ENCODE measurements at regions not wholly inside any gene's neighbourhood (a gene's known extent, or its start where the extent isn't known, plus 50 kb on each side); places are given as distances from the start of the nearest gene placed in this dataset.

- no peaks in the 10 kb centered on the region for H3K36me3 ChIP-seq (ENCODE audit: insufficient read depth, low read length)
- WGBS, result 94% methylated on average over 1 of the region's 2 CpGs
These were observed 191.3 kb upstream of the PFKP start for GRCh38 chr10:2876032-2876431.

GRCh38 chr10:2874963-2875362 is 192.4 kb upstream of the PFKP start:
- H3K27me3 ChIP-seq (ENCODE audit: insufficient read depth, low read length), result no peaks in the 10 kb centered on the region
- no peak overlapping the region for H3K9ac ChIP-seq (ENCODE audit: low read depth, low read length)
- H3K4me1 ChIP-seq (ENCODE audit: insufficient read depth, low read length), result no peaks in the 10 kb centered on the region
- WGBS, result 83% methylated on average over 6 of the region's 6 CpGs
- no peak overlapping the region for H3K27ac ChIP-seq (ENCODE audit: low read depth, low read length)
- H3K36me3 ChIP-seq (ENCODE audit: insufficient read depth, low read length), result no peaks in the 10 kb centered on the region
- H3K4me3 ChIP-seq (ENCODE audit: low read length), result no peak overlapping the region
- H3K9me3 ChIP-seq (ENCODE audit: insufficient read depth, low read depth, low read length), result no peaks in the 10 kb centered on the region

More at GRCh38 chr10:2876032-2876431, 191.3 kb upstream of the PFKP start:
- Histone ChIP-seq H3K27ac (ENCODE audit: low read depth, low read length) (no peak overlapping the region), H3K27me3 (ENCODE audit: insufficient read depth, low read length) (no peaks in the 10 kb centered on the region), H3K9me3 (ENCODE audit: insufficient read depth, low read depth, low read length) (no peaks in the 10 kb centered on the region), H3K4me3 (ENCODE audit: low read length) (no peak overlapping the region), H3K9ac (ENCODE audit: low read depth, low read length) (no peak overlapping the region), H3K4me1 (ENCODE audit: insufficient read depth, low read length) (no peaks in the 10 kb centered on the region)

GRCh38 chr10:2873769-2874168 is 193.6 kb upstream of the PFKP start:
- H3K4me3 ChIP-seq (ENCODE audit: low read length), result no peak overlapping the region
- H3K9ac ChIP-seq (ENCODE audit: low read depth, low read length), result no peak overlapping the region
- H3K27ac ChIP-seq (ENCODE audit: low read depth, low read length), result no peak overlapping the region
- no peaks in the 10 kb centered on the region for H3K36me3 ChIP-seq (ENCODE audit: insufficient read depth, low read length)
- no peaks in the 10 kb centered on the region for H3K9me3 ChIP-seq (ENCODE audit: insufficient read depth, low read depth, low read length)
- H3K4me1 ChIP-seq (ENCODE audit: insufficient read depth, low read length), result no peaks in the 10 kb centered on the region
- H3K27me3 ChIP-seq (ENCODE audit: insufficient read depth, low read length), result no peaks in the 10 kb centered on the region
- 89% methylated on average over 2 of the region's 2 CpGs for WGBS

- H3K27me3 ChIP-seq (ENCODE audit: insufficient read depth, low read length), result no peaks in the 10 kb centered on the region
- H3K4me1 ChIP-seq (ENCODE audit: insufficient read depth, low read length), result peaks cover 4% of the 10 kb centered on the region
- H3K4me3 ChIP-seq (ENCODE audit: low read length), result no peak overlapping the region
- no peak overlapping the region for H3K27ac ChIP-seq (ENCODE audit: low read depth, low read length)
- 95% methylated on average over 2 of the region's 2 CpGs for WGBS
- no peaks in the 10 kb centered on the region for H3K36me3 ChIP-seq (ENCODE audit: insufficient read depth, low read length)
- H3K9me3 ChIP-seq (ENCODE audit: insufficient read depth, low read depth, low read length), result no peaks in the 10 kb centered on the region
- no peak overlapping the region for H3K9ac ChIP-seq (ENCODE audit: low read depth, low read length)
These were observed 195.6 kb upstream of the PFKP start for GRCh38 chr10:2871673-2872219.

GRCh38 chr10:2870654-2871053 is 196.7 kb upstream of the PFKP start:
- no peak overlapping the region for H3K9ac ChIP-seq (ENCODE audit: low read depth, low read length)
- no peak overlapping the region for H3K4me3 ChIP-seq (ENCODE audit: low read length)
- H3K9me3 ChIP-seq (ENCODE audit: insufficient read depth, low read depth, low read length), result no peaks in the 10 kb centered on the region
- H3K4me1 ChIP-seq (ENCODE audit: insufficient read depth, low read length), result peaks cover 4% of the 10 kb centered on the region
- H3K27ac ChIP-seq (ENCODE audit: low read depth, low read length), result no peak overlapping the region
- H3K27me3 ChIP-seq (ENCODE audit: insufficient read depth, low read length), result no peaks in the 10 kb centered on the region
- 96% methylated on average over 4 of the region's 4 CpGs for WGBS
- H3K36me3 ChIP-seq (ENCODE audit: insufficient read depth, low read length), result no peaks in the 10 kb centered on the region

- WGBS, result 94% methylated on average over 8 of the region's 8 CpGs
- no peaks in the 10 kb centered on the region for H3K27me3 ChIP-seq (ENCODE audit: insufficient read depth, low read length)
- H3K9ac ChIP-seq (ENCODE audit: low read depth, low read length), result no peak overlapping the region
- H3K4me3 ChIP-seq (ENCODE audit: low read length), result no peak overlapping the region
- peaks cover 4% of the 10 kb centered on the region for H3K4me1 ChIP-seq (ENCODE audit: insufficient read depth, low read length)
- no peaks in the 10 kb centered on the region for H3K36me3 ChIP-seq (ENCODE audit: insufficient read depth, low read length)
- no peak overlapping the region for H3K27ac ChIP-seq (ENCODE audit: low read depth, low read length)
- no peaks in the 10 kb centered on the region for H3K9me3 ChIP-seq (ENCODE audit: insufficient read depth, low read depth, low read length)
These were observed 199.5 kb upstream of the PFKP start for GRCh38 chr10:2867788-2868299.

GRCh38 chr10:2866569-2866968 is 200.8 kb upstream of the PFKP start:
- H3K4me3 ChIP-seq (ENCODE audit: low read length), result no peak overlapping the region
- no peaks in the 10 kb centered on the region for H3K27me3 ChIP-seq (ENCODE audit: insufficient read depth, low read length)
- H3K9ac ChIP-seq (ENCODE audit: low read depth, low read length), result no peak overlapping the region
- H3K9me3 ChIP-seq (ENCODE audit: insufficient read depth, low read depth, low read length), result no peaks in the 10 kb centered on the region
- H3K27ac ChIP-seq (ENCODE audit: low read depth, low read length), result peak overlapping the region; percentile 58; the same call in 1 of the 2 replicates
- H3K36me3 ChIP-seq (ENCODE audit: insufficient read depth, low read length), result no peaks in the 10 kb centered on the region
- peaks cover 4% of the 10 kb centered on the region for H3K4me1 ChIP-seq (ENCODE audit: insufficient read depth, low read length)
- WGBS, result 27% methylated on average over 5 of the region's 5 CpGs

GRCh38 chr10:2861632-2862210 is 205.6 kb upstream of the PFKP start:
- Histone ChIP-seq H3K4me1 (ENCODE audit: insufficient read depth, low read length) (peaks cover under 1% of the 10 kb centered on the region; the same call in 1 of the 2 replicates), H3K27me3 (ENCODE audit: insufficient read depth, low read length) (no peaks in the 10 kb centered on the region), H3K4me3 (ENCODE audit: low read length) (no peak overlapping the region), H3K27ac (ENCODE audit: low read depth, low read length) (no peak overlapping the region), H3K36me3 (ENCODE audit: insufficient read depth, low read length) (no peaks in the 10 kb centered on the region), H3K9ac (ENCODE audit: low read depth, low read length) (no peak overlapping the region), H3K9me3 (ENCODE audit: insufficient read depth, low read depth, low read length) (peaks cover 15% of the 10 kb centered on the region)
- 93% methylated on average over 6 of the region's 6 CpGs for WGBS

GRCh38 chr10:2858452-2858851 is 208.9 kb upstream of the PFKP start:
- Histone ChIP-seq H3K9me3 (ENCODE audit: insufficient read depth, low read depth, low read length) (peaks cover 15% of the 10 kb centered on the region), H3K27me3 (ENCODE audit: insufficient read depth, low read length) (no peaks in the 10 kb centered on the region), H3K27ac (ENCODE audit: low read depth, low read length) (no peak overlapping the region), H3K9ac (ENCODE audit: low read depth, low read length) (no peak overlapping the region), H3K36me3 (ENCODE audit: insufficient read depth, low read length) (no peaks in the 10 kb centered on the region), H3K4me3 (ENCODE audit: low read length) (no peak overlapping the region), H3K4me1 (ENCODE audit: insufficient read depth, low read length) (peaks cover 6% of the 10 kb centered on the region; the same call in 1 of the 2 replicates)
- WGBS, result 81% methylated on average over 2 of the region's 2 CpGs

- WGBS, result 72% methylated on average over 5 of the region's 6 CpGs
- H3K27me3 ChIP-seq (ENCODE audit: insufficient read depth, low read length), result no peaks in the 10 kb centered on the region
- H3K9ac ChIP-seq (ENCODE audit: low read depth, low read length), result no peak overlapping the region
- peaks cover 15% of the 10 kb centered on the region for H3K9me3 ChIP-seq (ENCODE audit: insufficient read depth, low read depth, low read length)
- no peak overlapping the region for H3K4me3 ChIP-seq (ENCODE audit: low read length)
- H3K27ac ChIP-seq (ENCODE audit: low read depth, low read length), result no peak overlapping the region
- H3K36me3 ChIP-seq (ENCODE audit: insufficient read depth, low read length), result no peaks in the 10 kb centered on the region
- H3K4me1 ChIP-seq (ENCODE audit: insufficient read depth, low read length), result peaks cover 11% of the 10 kb centered on the region; the same call in 1 of the 2 replicates
These were observed 210.8 kb upstream of the PFKP start for GRCh38 chr10:2856598-2856997.

- H3K9ac ChIP-seq (ENCODE audit: low read depth, low read length), result no peak overlapping the region
- no peaks in the 10 kb centered on the region for H3K9me3 ChIP-seq (ENCODE audit: insufficient read depth, low read depth, low read length)
- H3K4me1 ChIP-seq (ENCODE audit: insufficient read depth, low read length), result peaks cover 11% of the 10 kb centered on the region; the same call in 1 of the 2 replicates
- no peaks in the 10 kb centered on the region for H3K27me3 ChIP-seq (ENCODE audit: insufficient read depth, low read length)
- WGBS, result 88% methylated on average over 2 of the region's 2 CpGs
- no peak overlapping the region for H3K4me3 ChIP-seq (ENCODE audit: low read length)
- H3K27ac ChIP-seq (ENCODE audit: low read depth, low read length), result no peak overlapping the region
- no peaks in the 10 kb centered on the region for H3K36me3 ChIP-seq (ENCODE audit: insufficient read depth, low read length)
These were observed 214.6 kb upstream of the PFKP start for GRCh38 chr10:2852574-2853323.

Measured in HUES64 (cell line).